HUES48 (cell line): ENCODE measurements at regions not wholly inside any gene's neighbourhood (a gene's known extent, or its start where the extent isn't known, plus 50 kb on each side); places are given as distances from the start of the nearest gene placed in this dataset.

Experiments used
- H3K27ac ChIP-seq: one replicate; pipeline ENCODE4 v1.7.0; 2013; ENCODE audit warnings: low read depth, low read length, inconsistent platforms
- H3K27me3 ChIP-seq: 2 replicates; pipeline ENCODE4 v1.6.1; 2013; ENCODE audit warnings: mild to moderate bottlenecking, low read length; ENCODE audit not compliant: control insufficient read depth, insufficient read depth
- H3K36me3 ChIP-seq: 2 replicates; pipeline ENCODE4 v1.6.1; 2013; ENCODE audit warnings: low read length; ENCODE audit not compliant: control insufficient read depth, insufficient read depth
- H3K4me1 ChIP-seq: 2 replicates; pipeline ENCODE4 v1.6.1; 2013; ENCODE audit warnings: mild to moderate bottlenecking, low read length; ENCODE audit not compliant: control insufficient read depth, insufficient read depth
- H3K4me3 ChIP-seq: 2 replicates; pipeline ENCODE4 v1.5.1; 2013; ENCODE audit warnings: mild to moderate bottlenecking, low read depth, low read length
- H3K9ac ChIP-seq: 2 replicates; pipeline ENCODE4 v1.6.1; 2013; ENCODE audit warnings: mild to moderate bottlenecking, low read depth, low read length, moderate library complexity
- H3K9me3 ChIP-seq: 2 replicates; pipeline ENCODE4 v1.6.1; 2013; ENCODE audit warnings: low read length; ENCODE audit not compliant: control insufficient read depth, insufficient read depth

DNA sequence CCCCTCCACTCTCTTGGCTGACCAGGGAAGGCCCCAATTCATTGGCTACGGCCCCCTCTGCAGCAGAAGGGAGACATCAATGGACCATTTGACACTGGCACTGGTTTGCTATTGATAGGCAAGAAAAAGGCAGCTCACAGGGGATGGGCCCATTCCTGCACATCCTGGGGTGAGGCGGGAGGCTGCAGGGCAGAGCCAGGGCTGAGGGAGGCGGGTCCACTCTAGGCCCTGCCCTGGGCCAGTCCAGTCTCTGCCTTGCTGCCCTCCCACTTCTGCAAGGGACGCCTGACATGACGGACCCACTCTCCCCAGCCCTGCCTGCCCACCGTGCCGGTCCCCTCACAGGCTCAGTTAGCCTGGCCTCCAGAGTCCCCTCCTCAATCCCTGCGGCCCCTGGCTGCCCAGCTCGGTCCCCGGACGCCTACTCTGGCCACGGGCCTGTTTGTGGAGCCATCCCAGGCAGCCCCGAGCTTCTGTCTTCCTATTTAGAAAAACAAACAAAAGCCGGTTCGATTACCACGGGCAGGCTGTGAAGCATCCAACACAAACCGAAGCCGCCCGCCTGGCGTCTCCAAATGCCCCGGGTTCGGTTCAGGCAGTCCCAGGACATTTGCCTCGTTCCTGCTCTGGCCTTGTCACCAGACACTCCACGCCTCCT lies 160.7 kb downstream of the IRX5 start:
- Histone ChIP-seq H3K9ac (no peak overlapping the region), H3K27me3 (no peaks in the 10 kb centered on the region), H3K36me3 (no peaks in the 10 kb centered on the region)

GRCh38 chr16:55091871-55092230 lies 161.2 kb downstream of the IRX5 start:
- H3K36me3 ChIP-seq, result no peaks in the 10 kb centered on the region

More for the DNA sequence above, 160.7 kb downstream of the IRX5 start:
- H3K4me3 ChIP-seq, result no peak overlapping the region
- H3K27ac ChIP-seq, result no peak overlapping the region
- H3K4me1 ChIP-seq, result no peaks in the 10 kb centered on the region
- H3K9me3 ChIP-seq, result no peaks in the 10 kb centered on the region

DNA sequence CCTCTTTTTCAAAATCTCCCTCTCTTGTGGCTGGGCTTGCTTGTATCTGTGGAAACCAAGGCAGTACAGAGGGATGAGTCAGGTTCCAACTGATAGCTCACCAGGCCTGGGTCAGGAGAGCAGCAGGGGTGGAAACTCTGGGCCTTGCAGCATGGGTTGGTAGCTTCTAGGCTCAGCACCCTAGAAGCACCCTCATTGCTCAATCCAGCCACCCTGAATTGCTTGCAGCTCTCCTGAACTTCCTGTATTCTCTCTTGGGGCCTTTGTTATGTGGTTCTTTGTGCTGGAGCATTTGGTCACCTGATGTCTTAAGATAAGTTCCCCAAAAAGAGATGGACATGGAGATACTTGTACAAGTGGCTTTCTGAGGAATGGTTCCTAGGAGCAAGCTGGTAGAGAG lies 169.4 kb downstream of the IRX5 start:
- Histone ChIP-seq H3K9ac (no peak overlapping the region), H3K4me1 (no peaks in the 10 kb centered on the region), H3K27me3 (no peaks in the 10 kb centered on the region), H3K9me3 (peaks cover 3% of the 10 kb centered on the region; the same call in 1 of the 2 replicates), H3K27ac (no peak overlapping the region), H3K4me3 (no peak overlapping the region), H3K36me3 (no peaks in the 10 kb centered on the region)

More at GRCh38 chr16:55091871-55092230, 161.2 kb downstream of the IRX5 start:
- no peak overlapping the region for H3K9ac ChIP-seq
- H3K27ac ChIP-seq, result no peak overlapping the region
- H3K9me3 ChIP-seq, result no peaks in the 10 kb centered on the region
- H3K4me1 ChIP-seq, result no peaks in the 10 kb centered on the region
- no peaks in the 10 kb centered on the region for H3K27me3 ChIP-seq
- no peak overlapping the region for H3K4me3 ChIP-seq

DNA sequence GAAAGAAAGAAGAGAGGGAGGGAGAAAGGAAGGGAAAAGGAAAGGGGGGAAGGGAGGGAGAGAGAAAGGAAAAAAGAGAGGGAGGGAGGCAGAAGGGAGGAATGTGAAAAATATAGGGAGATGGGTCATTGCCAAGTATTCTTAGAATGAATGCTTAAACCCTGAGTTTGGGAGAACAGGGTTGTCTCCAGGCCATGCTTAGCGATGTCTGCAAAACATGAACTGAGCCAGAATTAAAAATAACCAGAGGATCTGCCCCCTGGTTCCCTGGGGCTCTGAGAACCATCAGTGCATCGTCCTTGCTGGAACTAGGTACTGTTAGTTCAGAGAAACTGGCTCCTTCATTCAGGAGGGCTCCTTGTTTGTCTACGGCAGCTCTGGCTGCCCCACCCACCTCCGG lies 170.4 kb downstream of the IRX5 start:
- Histone ChIP-seq H3K27ac (no peak overlapping the region), H3K9me3 (peaks cover 3% of the 10 kb centered on the region; the same call in 1 of the 2 replicates), H3K36me3 (no peaks in the 10 kb centered on the region), H3K27me3 (no peaks in the 10 kb centered on the region), H3K9ac (no peak overlapping the region), H3K4me1 (no peaks in the 10 kb centered on the region), H3K4me3 (no peak overlapping the region)

DNA sequence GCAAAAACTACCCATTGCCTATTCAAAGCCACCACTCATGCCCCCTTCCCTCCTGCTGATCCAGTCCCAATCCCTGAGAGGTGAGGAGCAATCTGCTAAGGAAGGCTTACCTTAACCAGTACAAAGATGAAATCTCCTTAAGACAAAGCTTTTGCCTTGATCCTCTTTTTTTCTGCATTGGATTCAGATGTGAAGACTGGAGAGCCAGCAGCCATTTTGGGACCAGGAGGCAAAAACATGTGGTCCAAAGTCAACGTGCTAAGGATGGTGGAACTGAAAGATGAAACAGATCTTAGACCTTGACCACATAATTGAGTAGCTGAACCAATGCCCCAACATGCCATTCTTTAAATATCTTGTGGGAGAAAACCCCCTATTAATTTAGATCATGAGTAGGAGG lies 171.4 kb downstream of the IRX5 start:
- Histone ChIP-seq H3K4me3 (no peak overlapping the region), H3K27ac (no peak overlapping the region), H3K9ac (no peak overlapping the region), H3K27me3 (no peaks in the 10 kb centered on the region), H3K36me3 (no peaks in the 10 kb centered on the region), H3K4me1 (no peaks in the 10 kb centered on the region), H3K9me3 (peaks cover 3% of the 10 kb centered on the region; the same call in 1 of the 2 replicates)

DNA sequence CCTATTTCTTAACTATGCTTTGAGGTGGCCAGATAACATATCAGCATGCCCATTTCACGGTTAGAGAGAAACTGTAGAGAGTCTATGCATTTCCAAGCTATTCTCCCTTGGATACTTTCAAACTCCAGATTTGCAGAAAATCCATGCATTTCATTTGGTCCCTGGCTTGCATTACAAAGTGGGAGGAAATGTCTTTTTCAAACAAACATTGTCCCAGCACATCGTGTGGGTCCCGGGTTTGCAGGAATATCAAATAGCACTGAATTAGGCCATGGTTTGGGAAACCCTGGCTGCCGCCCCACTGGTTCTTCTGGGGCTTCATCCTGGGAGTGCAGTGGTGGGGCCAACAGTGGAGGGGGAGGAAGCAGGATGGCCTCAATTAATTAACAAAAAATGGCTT lies 171.9 kb downstream of the IRX5 start:
- Histone ChIP-seq H3K9me3 (peaks cover 3% of the 10 kb centered on the region; the same call in 1 of the 2 replicates), H3K27me3 (no peaks in the 10 kb centered on the region), H3K9ac (no peak overlapping the region), H3K36me3 (no peaks in the 10 kb centered on the region), H3K27ac (no peak overlapping the region), H3K4me1 (no peaks in the 10 kb centered on the region), H3K4me3 (no peak overlapping the region)

DNA sequence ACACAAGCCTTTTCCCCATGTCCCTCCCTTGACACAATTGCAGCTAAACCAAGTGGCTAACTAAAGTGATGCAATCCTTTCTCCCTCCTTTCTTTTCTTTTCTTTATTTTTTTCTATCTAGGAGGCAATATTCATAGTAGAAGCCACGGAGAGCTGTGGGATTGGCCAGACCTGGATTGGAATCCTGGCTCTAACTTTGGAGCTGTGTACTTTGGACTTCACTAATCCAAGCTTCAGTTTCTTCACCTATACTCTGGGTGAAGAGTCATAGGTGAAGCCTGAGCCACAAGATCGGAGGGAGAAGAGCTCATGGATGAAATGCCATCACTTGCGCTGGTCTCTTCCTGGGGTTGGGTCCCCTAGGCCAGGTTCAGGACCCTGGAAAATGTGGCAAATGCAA lies 177.2 kb downstream of the IRX5 start:
- Histone ChIP-seq H3K9ac (no peak overlapping the region), H3K27me3 (no peaks in the 10 kb centered on the region), H3K36me3 (no peaks in the 10 kb centered on the region), H3K4me1 (no peaks in the 10 kb centered on the region), H3K27ac (no peak overlapping the region), H3K4me3 (no peak overlapping the region), H3K9me3 (no peaks in the 10 kb centered on the region)

DNA sequence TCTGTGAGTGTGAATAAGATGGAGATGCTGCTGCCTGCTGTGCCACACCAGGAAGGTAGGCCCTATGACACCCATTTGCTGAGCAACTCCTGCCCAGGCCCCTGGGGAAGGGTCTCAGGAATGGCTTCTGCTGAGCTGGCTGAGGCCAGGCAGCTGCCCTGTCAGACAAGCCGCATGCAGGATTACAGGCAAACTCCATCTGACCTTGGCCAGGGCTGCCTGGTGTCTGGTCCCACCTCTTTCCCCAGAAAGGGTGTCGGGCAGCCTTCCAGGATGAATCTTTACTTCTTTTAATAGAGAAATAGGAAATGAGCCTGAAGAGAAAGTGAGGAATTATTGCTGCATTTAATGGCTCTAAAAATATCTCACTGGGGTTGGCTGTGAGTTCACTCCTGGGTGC lies 182.5 kb downstream of the IRX5 start:
- no peak overlapping the region for H3K4me3 ChIP-seq
- no peak overlapping the region for H3K27ac ChIP-seq
- no peak overlapping the region for H3K9ac ChIP-seq
- no peaks in the 10 kb centered on the region for H3K36me3 ChIP-seq
- H3K27me3 ChIP-seq, result no peaks in the 10 kb centered on the region
- no peaks in the 10 kb centered on the region for H3K4me1 ChIP-seq
- H3K9me3 ChIP-seq, result no peaks in the 10 kb centered on the region

GRCh38 chr16:55115506-55115905 lies 184.8 kb downstream of the IRX5 start:
- Histone ChIP-seq H3K4me3 (no peak overlapping the region), H3K4me1 (no peaks in the 10 kb centered on the region), H3K27me3 (no peaks in the 10 kb centered on the region), H3K9me3 (no peaks in the 10 kb centered on the region), H3K27ac (no peak overlapping the region), H3K9ac (no peak overlapping the region), H3K36me3 (no peaks in the 10 kb centered on the region)

GRCh38 chr16:55116165-55116920 lies 185.7 kb downstream of the IRX5 start:
- Histone ChIP-seq H3K4me3 (no peak overlapping the region), H3K27me3 (no peaks in the 10 kb centered on the region), H3K9ac (no peak overlapping the region), H3K27ac (no peak overlapping the region), H3K4me1 (no peaks in the 10 kb centered on the region), H3K36me3 (no peaks in the 10 kb centered on the region), H3K9me3 (no peaks in the 10 kb centered on the region)

DNA sequence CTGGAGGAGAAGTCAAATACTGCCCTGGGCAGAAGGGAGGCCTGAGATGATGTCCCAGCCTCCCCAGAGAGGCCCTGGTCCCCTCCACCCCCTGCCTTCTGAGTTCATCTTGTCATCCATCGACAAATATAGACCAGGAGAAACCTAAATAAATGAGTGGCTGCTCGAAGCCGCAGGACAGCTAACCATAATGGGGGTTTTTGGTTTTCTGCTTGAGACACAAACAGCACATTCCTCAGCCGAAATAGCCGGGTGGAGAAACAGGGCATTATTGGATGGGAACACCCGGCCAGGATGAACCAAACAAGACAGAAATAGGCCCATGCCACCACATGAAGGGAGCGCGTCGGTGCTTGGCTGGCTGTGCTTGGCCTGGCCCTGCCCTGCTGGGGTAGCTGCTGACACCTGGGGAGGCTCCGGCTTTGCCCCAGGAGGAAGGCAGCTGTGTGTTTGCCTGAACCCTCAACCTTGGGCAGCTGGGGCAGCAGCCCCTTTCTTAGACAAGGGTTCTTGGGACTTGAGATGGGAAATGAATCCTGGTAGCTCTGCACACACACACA lies 188.1 kb downstream of the IRX5 start:
- no peak overlapping the region for H3K27ac ChIP-seq
- H3K9ac ChIP-seq, result no peak overlapping the region
- no peak overlapping the region for H3K4me3 ChIP-seq
- no peaks in the 10 kb centered on the region for H3K9me3 ChIP-seq
- H3K4me1 ChIP-seq, result no peaks in the 10 kb centered on the region
- H3K27me3 ChIP-seq, result no peaks in the 10 kb centered on the region
- H3K36me3 ChIP-seq, result no peaks in the 10 kb centered on the region
